Left ventricle myocardium inferior (tissue), 1 donor: ENCODE measurements at regions not wholly inside any gene's neighbourhood (a gene's known extent, or its start where the extent isn't known, plus 50 kb on each side); places are given as distances from the start of the nearest gene placed in this dataset.

ENCODE experiments used
- DNase-seq: peaks from one replicate; pipeline ENCODE4 v3.0.0-alpha.2; 2020
- H3K27ac ChIP-seq: fragments of 200-600 bp; replicated peaks from 2 replicates; pipeline ENCODE4 v1.8.0; 2021
- H3K27me3 ChIP-seq: fragments of 200-600 bp; 2 replicates; pipeline ENCODE4 v1.8.0; 2021; ENCODE audit warnings: low read depth
- H3K36me3 ChIP-seq: fragments of 200-600 bp; 2 replicates; pipeline ENCODE4 v1.8.0; 2021
- H3K4me1 ChIP-seq: fragments of 200-600 bp; 2 replicates; pipeline ENCODE4 v1.8.0; 2021
- H3K4me3 ChIP-seq: fragments of 200-600 bp; 2 replicates; pipeline ENCODE4 v1.8.0; 2021; ENCODE audit warnings: mild to moderate bottlenecking, moderate library complexity
- H3K9me3 ChIP-seq: fragments of 200-600 bp; replicated peaks from 2 replicates; pipeline ENCODE4 v1.8.0; 2021
- intact Hi-C: fragments of 100-400 bp; cut with micrococcal nuclease; formaldehyde crosslinking; loops from one replicate; pipeline ENCODE4 v1.11.0; 2022
- TF ChIP-seq, protein P1 (sequence below): fragments of 200-600 bp; IDR thresholded peaks from 2 replicates; pipeline ENCODE4 v1.8.0; 2021; ENCODE audit warnings: antibody characterized with exemption, mild to moderate bottlenecking, borderline replicate concordance
- donor health status: DM: no; HTN: yes; CAD: no; lungs with severe emphysema.

DNA sequence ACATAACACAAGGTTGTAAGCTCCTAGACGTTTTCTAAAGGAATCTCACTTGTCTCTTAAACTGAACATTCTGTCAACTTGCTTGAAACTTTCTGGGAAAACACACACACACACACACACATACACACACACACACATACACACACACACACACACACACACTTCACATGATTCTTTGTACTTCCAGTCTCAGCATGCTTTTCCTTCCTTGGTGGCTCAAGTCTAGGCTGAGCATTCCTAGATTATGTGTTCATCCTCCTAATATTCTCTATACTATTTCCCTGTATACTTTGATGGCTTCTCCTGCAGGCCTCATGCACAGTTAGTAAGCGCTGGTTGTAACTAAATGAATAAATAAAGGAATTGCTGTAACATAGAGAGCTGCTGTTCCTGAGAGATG is 372.1 kb downstream of the PTPRC start:
- Histone ChIP-seq H3K9me3 (no peaks in the 10 kb centered on the region), H3K4me3 (no peak overlapping the region), H3K27ac (no peak overlapping the region), H3K27me3 (no peaks in the 10 kb centered on the region), H3K36me3 (no peaks in the 10 kb centered on the region), H3K4me1 (peaks cover 22% of the 10 kb centered on the region)
- TF ChIP-seq, protein P1, sequence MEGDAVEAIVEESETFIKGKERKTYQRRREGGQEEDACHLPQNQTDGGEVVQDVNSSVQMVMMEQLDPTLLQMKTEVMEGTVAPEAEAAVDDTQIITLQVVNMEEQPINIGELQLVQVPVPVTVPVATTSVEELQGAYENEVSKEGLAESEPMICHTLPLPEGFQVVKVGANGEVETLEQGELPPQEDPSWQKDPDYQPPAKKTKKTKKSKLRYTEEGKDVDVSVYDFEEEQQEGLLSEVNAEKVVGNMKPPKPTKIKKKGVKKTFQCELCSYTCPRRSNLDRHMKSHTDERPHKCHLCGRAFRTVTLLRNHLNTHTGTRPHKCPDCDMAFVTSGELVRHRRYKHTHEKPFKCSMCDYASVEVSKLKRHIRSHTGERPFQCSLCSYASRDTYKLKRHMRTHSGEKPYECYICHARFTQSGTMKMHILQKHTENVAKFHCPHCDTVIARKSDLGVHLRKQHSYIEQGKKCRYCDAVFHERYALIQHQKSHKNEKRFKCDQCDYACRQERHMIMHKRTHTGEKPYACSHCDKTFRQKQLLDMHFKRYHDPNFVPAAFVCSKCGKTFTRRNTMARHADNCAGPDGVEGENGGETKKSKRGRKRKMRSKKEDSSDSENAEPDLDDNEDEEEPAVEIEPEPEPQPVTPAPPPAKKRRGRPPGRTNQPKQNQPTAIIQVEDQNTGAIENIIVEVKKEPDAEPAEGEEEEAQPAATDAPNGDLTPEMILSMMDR, result no peak
- no peak for DNase-seq
- intact Hi-C loops, result no loop called here

DNA sequence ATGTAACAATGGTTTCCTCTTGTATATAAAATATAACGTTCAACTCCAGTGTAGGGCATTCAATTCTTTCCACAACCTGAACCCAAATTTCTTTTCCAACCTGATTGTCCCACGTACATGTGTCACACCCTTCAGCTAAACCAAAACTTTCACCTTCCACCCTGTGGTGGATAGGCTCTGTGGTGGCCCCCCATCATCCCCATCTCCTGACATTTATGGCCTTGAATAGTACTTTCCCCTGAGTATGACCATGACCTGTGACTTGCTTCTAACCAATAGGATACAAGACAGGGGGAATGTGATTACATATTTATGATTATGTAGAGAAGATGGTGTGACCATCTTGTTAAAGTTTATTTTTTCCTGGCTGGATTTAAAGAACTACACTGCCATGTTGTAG is 377.0 kb downstream of the PTPRC start:
- Histone ChIP-seq H3K4me1 (no peaks in the 10 kb centered on the region), H3K27ac (no peak overlapping the region), H3K9me3 (no peaks in the 10 kb centered on the region), H3K36me3 (no peaks in the 10 kb centered on the region), H3K4me3 (no peak overlapping the region), H3K27me3 (no peaks in the 10 kb centered on the region)
- no peak for DNase-seq
- TF ChIP-seq, protein P1, result no peak
- intact Hi-C loops, result no loop called here

DNA sequence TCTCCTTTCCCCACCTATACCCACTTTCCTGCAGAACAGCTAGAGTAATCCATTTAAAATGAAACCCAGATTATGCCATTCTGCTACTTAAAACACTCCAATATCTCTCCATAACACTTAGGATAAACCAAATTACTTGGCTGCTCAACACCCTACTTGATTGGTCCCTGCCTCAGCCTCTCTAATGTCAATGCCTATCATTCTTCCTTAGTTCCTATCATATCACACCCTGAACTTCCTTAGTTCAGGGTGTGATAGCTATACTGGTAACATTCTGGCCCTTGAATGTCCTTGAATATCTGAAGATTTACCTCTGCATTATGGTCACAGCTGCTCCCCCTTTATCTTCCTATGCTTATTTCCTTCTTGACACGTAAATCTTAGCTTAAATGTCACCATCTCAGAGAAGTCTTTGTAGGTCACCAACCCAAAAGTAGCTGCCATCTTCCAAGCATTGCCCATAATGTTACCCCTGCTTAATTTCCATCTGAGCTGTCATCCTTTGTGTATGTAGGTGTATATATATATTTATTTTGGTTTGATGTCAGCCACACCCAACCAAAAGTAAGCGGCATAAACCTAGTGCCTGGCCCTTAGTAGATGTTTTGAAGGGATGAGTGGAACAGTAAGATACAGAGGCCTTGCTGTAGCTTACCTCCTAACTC is 379.8 kb downstream of the PTPRC start:
- intact Hi-C loops, result no loop called here
- Histone ChIP-seq H3K4me3 (no peak overlapping the region), H3K4me1 (no peaks in the 10 kb centered on the region), H3K36me3 (no peaks in the 10 kb centered on the region), H3K27ac (no peak overlapping the region), H3K27me3 (no peaks in the 10 kb centered on the region), H3K9me3 (peaks cover 3% of the 10 kb centered on the region)
- no peak for DNase-seq
- TF ChIP-seq, protein P1, result no peak

DNA sequence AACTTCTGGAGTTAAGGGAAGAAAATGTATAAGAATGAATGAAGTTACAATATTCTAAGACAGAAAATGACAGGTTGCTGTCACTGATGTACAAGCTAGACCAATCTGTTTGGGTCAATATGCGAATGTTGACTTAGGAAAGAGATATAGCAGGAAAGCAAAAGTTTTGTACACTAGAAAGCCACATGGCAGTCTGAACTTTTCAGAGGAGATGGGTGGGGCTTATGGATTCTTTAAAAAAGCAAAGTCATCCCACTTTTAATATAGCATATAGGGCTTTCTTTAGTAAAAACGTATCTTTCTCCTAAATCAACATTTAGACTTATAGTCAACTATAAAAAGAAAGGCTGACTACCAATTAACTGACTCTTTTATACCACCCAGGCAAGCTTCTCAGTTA is 381.2 kb downstream of the PTPRC start:
- H3K27ac ChIP-seq, result no peak overlapping the region
- H3K4me1 ChIP-seq, result no peaks in the 10 kb centered on the region
- no peak overlapping the region for H3K4me3 ChIP-seq
- no peak for DNase-seq
- H3K36me3 ChIP-seq, result no peaks in the 10 kb centered on the region
- intact Hi-C loops, result no loop called here
- no peaks in the 10 kb centered on the region for H3K27me3 ChIP-seq
- peaks cover 3% of the 10 kb centered on the region for H3K9me3 ChIP-seq
- TF ChIP-seq, protein P1, result no peak

DNA sequence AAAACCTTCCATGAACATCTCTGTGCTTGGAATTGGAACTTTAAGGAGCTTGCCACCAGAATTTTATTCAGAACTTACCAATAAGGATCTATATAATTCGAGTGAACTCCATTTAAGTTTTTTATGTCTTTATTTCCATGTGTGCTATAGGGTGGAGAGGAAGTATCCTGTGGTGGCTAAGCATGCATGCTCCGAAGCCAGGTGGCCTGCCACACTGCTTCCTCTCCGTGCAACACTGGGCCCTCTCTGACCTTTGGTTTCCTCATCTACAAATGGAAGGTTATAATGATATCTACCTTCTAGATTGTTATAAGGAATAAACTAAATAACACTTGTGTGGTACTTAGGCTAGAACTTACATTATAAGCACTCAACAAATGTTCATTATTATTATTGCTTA is 382.1 kb downstream of the PTPRC start:
- TF ChIP-seq, protein P1, result no peak
- Histone ChIP-seq H3K4me3 (no peak overlapping the region), H3K27ac (no peak overlapping the region), H3K9me3 (peaks cover 3% of the 10 kb centered on the region), H3K27me3 (no peaks in the 10 kb centered on the region), H3K4me1 (no peaks in the 10 kb centered on the region), H3K36me3 (no peaks in the 10 kb centered on the region)
- DNase-seq, result no peak
- intact Hi-C loops, result no loop called here
